Mucosa of descending colon (tissue), 3 donors: ENCODE measurements at regions not wholly inside any gene's neighbourhood (a gene's known extent, or its start where the extent isn't known, plus 50 kb on each side); places are given as distances from the start of the nearest gene placed in this dataset.

ENCODE experiments used
- ATAC-seq: fragments of 200-7000 bp; cut with Tn5 transposase; one replicate; pipeline ENCODE4 v1.9.1; 2020; ENCODE audit warnings: mild to moderate bottlenecking, moderate library complexity
- DNase-seq, 3 donors: peaks; one replicate each; pipeline ENCODE4 v3.0.0-alpha.2; 2020
- H3K36me3 ChIP-seq: fragments of 200-600 bp; one replicate; pipeline ENCODE4 v1.8.0; 2021; ENCODE audit warnings: low read depth, mild to moderate bottlenecking
- H3K4me1 ChIP-seq: fragments of 200-600 bp; one replicate; pipeline ENCODE4 v1.8.0; 2021; ENCODE audit warnings: low read depth, mild to moderate bottlenecking
- H3K4me3 ChIP-seq: fragments of 200-600 bp; one replicate; pipeline ENCODE4 v1.8.0; 2021; ENCODE audit warnings: mild to moderate bottlenecking
- H3K9me3 ChIP-seq: fragments of 200-600 bp; one replicate; pipeline ENCODE4 v1.8.0; 2021; ENCODE audit warnings: mild to moderate bottlenecking
- CTCF ChIP-seq: fragments of 200-600 bp; IDR thresholded peaks from one replicate; pipeline ENCODE4 v1.8.0; 2022; ENCODE audit warnings: antibody characterized with exemption, mild to moderate bottlenecking
- intact Hi-C, 2 donors: fragments of 100-400 bp; cut with DNase I in 1 of 2; cut with micrococcal nuclease in 1 of 2; formaldehyde crosslinking; loops; one replicate each; pipeline versions ENCODE4 v1.11.0 to v1.11.1; 2022; cut with DNase I, micrococcal nuclease
- donor health status: DM: no; HTN: no; CAD: no; lungs with moderate emphysema.
- donor health status: DM: no; HTN: no; CAD: no.
- donor health status: DM: no; HTN: yes; CAD: no.

GRCh38 chr3:177590826-177591225 is 393.5 kb upstream of the TBL1XR1 start:
- H3K4me1 ChIP-seq: no peaks in the 10 kb centered on the region
- DNase-seq: no peak
- no peak overlapping the region for H3K4me3 ChIP-seq
- intact Hi-C loops: loop anchor here in 1 of 2 donors (10.0 kb wide), 1 partner anchor 136 kb away; no protein-coding TSS in a partner anchor
- ATAC-seq: no peak
- no peaks in the 10 kb centered on the region for H3K9me3 ChIP-seq
- TF ChIP-seq CTCF: no peak
- H3K36me3 ChIP-seq: no peaks in the 10 kb centered on the region

- intact Hi-C loops: loop anchor here in 1 of 2 donors (10.0 kb wide), 1 partner anchor 137 kb away; no protein-coding TSS in a partner anchor
- DNase-seq (peak in 1 of 3 donors; percentile 15), ATAC-seq (peak; percentile 34)
- TF ChIP-seq CTCF: no peak
- Histone ChIP-seq H3K4me3 (no peak overlapping the region), H3K36me3 (no peaks in the 10 kb centered on the region), H3K4me1 (no peaks in the 10 kb centered on the region), H3K9me3 (no peaks in the 10 kb centered on the region)
Measured at GRCh38 chr3:177591379-177591778, 394.1 kb upstream of the TBL1XR1 start.

- H3K9me3 ChIP-seq: no peaks in the 10 kb centered on the region
- TF ChIP-seq CTCF: no peak
- peaks cover 11% of the 10 kb centered on the region for H3K4me1 ChIP-seq
- DNase-seq (no peak), ATAC-seq (peak; percentile 52)
- no peaks in the 10 kb centered on the region for H3K36me3 ChIP-seq
- intact Hi-C loops: loop anchor here in 1 of 2 donors (10.0 kb wide), 1 partner anchor 139 kb away; no protein-coding TSS in a partner anchor
- H3K4me3 ChIP-seq: no peak overlapping the region
Measured at GRCh38 chr3:177594096-177594495, 396.8 kb upstream of the TBL1XR1 start.

- no peak for ATAC-seq
- intact Hi-C loops: loop anchor here in 1 of 2 donors (10.0 kb wide), 1 partner anchor 141 kb away; no protein-coding TSS in a partner anchor
- TF ChIP-seq CTCF: no peak
- no peak for DNase-seq
- Histone ChIP-seq H3K4me1 (peaks cover 11% of the 10 kb centered on the region), H3K36me3 (no peaks in the 10 kb centered on the region), H3K9me3 (no peaks in the 10 kb centered on the region), H3K4me3 (no peak overlapping the region)
Measured at GRCh38 chr3:177595530-177596188, 398.4 kb upstream of the TBL1XR1 start.

GRCh38 chr3:177596248-177596815 is 399.1 kb upstream of the TBL1XR1 start:
- intact Hi-C loops: loop anchor here in 1 of 2 donors (10.0 kb wide), 1 partner anchor 142 kb away; no protein-coding TSS in a partner anchor
- DNase-seq (no peak), ATAC-seq (peak; percentile 65)
- TF ChIP-seq CTCF: no peak
- no peaks in the 10 kb centered on the region for H3K9me3 ChIP-seq
- H3K4me1 ChIP-seq: peaks cover 11% of the 10 kb centered on the region
- H3K4me3 ChIP-seq: no peak overlapping the region
- no peaks in the 10 kb centered on the region for H3K36me3 ChIP-seq
